Endothelial cell (in vitro differentiated cells): ENCODE measurements at regions not wholly inside any gene's neighbourhood (a gene's known extent, or its start where the extent isn't known, plus 50 kb on each side); places are given as distances from the start of the nearest gene placed in this dataset.
"Not testable (repeated sequence)": the region's sequence is repeated elsewhere in the genome, so short reads cannot be mapped to it uniquely, and the experiment has no call there.

Source experiments
- DNase-seq: peaks from one replicate; pipeline ENCODE4 v3.0.0; 2021; ENCODE audit warnings: low spot score
- H3K27ac Mint-ChIP-seq: one replicate; pipeline ENCODE4 v1.8.0; 2021; ENCODE audit warnings: mixed read lengths, inconsistent platforms; ENCODE audit not compliant: unreplicated experiment
- H3K27me3 Mint-ChIP-seq: one replicate; pipeline ENCODE4 v1.8.0; 2021; ENCODE audit warnings: mild to moderate bottlenecking, moderate library complexity, mixed read lengths, inconsistent platforms; ENCODE audit not compliant: unreplicated experiment
- H3K36me3 Mint-ChIP-seq: one replicate; pipeline ENCODE4 v1.8.0; 2021; ENCODE audit warnings: mild to moderate bottlenecking, low read depth, mixed read lengths, inconsistent platforms; ENCODE audit not compliant: unreplicated experiment
- H3K4me1 Mint-ChIP-seq: one replicate; pipeline ENCODE4 v1.8.0; 2021; ENCODE audit warnings: mild to moderate bottlenecking, mixed read lengths, inconsistent platforms; ENCODE audit not compliant: unreplicated experiment
- H3K4me3 Mint-ChIP-seq: one replicate; pipeline ENCODE4 v1.8.0; 2021; ENCODE audit warnings: mild to moderate bottlenecking, mixed read lengths, inconsistent platforms; ENCODE audit not compliant: unreplicated experiment
- H3K9me3 Mint-ChIP-seq: one replicate; pipeline ENCODE4 v1.8.0; 2021; ENCODE audit warnings: mixed read lengths, inconsistent platforms; ENCODE audit not compliant: unreplicated experiment
- CTCF ChIP-seq: fragments of 200-600 bp; sonication (generic); IDR thresholded peaks from one replicate; pipeline ENCODE4 v1.5.0; 2021; ENCODE audit warnings: antibody characterized with exemption; ENCODE audit not compliant: unreplicated experiment

- not testable (repeated sequence) for H3K4me1 Mint-ChIP-seq, H3K27me3 Mint-ChIP-seq, DNase-seq, H3K9me3 Mint-ChIP-seq, H3K27ac Mint-ChIP-seq, H3K4me3 Mint-ChIP-seq
- peaks cover 40% of the 10 kb centered on the region for H3K36me3 Mint-ChIP-seq
Observed at GRCh38 chr6:104676679-104677078, 183.0 kb downstream of the HACE1 start.

GRCh38 chr6:104675161-104675560 is 184.6 kb downstream of the HACE1 start:
- H3K27ac Mint-ChIP-seq, H3K27me3 Mint-ChIP-seq, DNase-seq, H3K4me1 Mint-ChIP-seq, H3K9me3 Mint-ChIP-seq, H3K4me3 Mint-ChIP-seq: not testable (repeated sequence)
- peaks cover 40% of the 10 kb centered on the region for H3K36me3 Mint-ChIP-seq

- not testable (repeated sequence) for H3K9me3 Mint-ChIP-seq, DNase-seq, H3K4me3 Mint-ChIP-seq, H3K27me3 Mint-ChIP-seq, H3K4me1 Mint-ChIP-seq, H3K27ac Mint-ChIP-seq
- peaks cover 31% of the 10 kb centered on the region for H3K36me3 Mint-ChIP-seq
Observed at GRCh38 chr6:104673078-104673477, 186.6 kb downstream of the HACE1 start.

- H3K27me3 Mint-ChIP-seq, H3K4me3 Mint-ChIP-seq, H3K4me1 Mint-ChIP-seq, H3K9me3 Mint-ChIP-seq, DNase-seq, H3K27ac Mint-ChIP-seq: not testable (repeated sequence)
- H3K36me3 Mint-ChIP-seq = peaks cover 31% of the 10 kb centered on the region
Observed at GRCh38 chr6:104671591-104671891, 188.2 kb downstream of the HACE1 start.

GRCh38 chr6:104670834-104671590 is 188.7 kb downstream of the HACE1 start:
- H3K9me3 Mint-ChIP-seq, DNase-seq, H3K27me3 Mint-ChIP-seq, H3K4me3 Mint-ChIP-seq, H3K27ac Mint-ChIP-seq, H3K4me1 Mint-ChIP-seq: not testable (repeated sequence)
- peaks cover 26% of the 10 kb centered on the region for H3K36me3 Mint-ChIP-seq

- no peaks in the 10 kb centered on the region for H3K4me1 Mint-ChIP-seq
- H3K27me3 Mint-ChIP-seq = peaks cover 3% of the 10 kb centered on the region
- H3K27ac Mint-ChIP-seq = no peak overlapping the region
- no peak for DNase-seq
- H3K9me3 Mint-ChIP-seq = no peaks in the 10 kb centered on the region
- TF ChIP-seq CTCF = no peak
- H3K36me3 Mint-ChIP-seq = peaks cover 22% of the 10 kb centered on the region
- H3K4me3 Mint-ChIP-seq = no peak overlapping the region
Observed at GRCh38 chr6:104669483-104669882, 190.2 kb downstream of the HACE1 start.

DNA sequence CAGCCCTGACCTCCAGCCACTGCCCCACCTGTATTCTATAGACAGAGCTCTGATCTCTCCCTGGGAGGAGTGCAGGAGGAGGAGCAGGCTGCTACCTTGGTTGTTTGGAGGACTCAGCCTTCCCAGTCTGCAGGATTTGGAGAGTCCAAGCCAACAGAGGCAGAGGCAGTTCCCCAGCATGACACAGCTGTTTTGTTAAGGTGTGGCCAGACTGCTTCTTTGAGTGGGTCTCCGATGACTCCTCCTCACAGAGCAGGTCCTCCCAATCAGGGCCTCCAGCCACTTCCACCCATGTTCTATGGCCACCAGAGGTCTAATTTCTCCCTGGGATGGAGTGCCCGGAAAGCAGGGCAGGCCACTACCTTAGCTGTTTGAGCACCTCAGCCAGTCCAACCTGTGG is 203.5 kb downstream of the HACE1 start:
- Mint-ChIP-seq H3K9me3 (no peaks in the 10 kb centered on the region), H3K4me1 (no peaks in the 10 kb centered on the region), H3K36me3 (peaks cover 10% of the 10 kb centered on the region), H3K4me3 (no peak overlapping the region), H3K27me3 (no peaks in the 10 kb centered on the region), H3K27ac (no peak overlapping the region)
- no peak for TF ChIP-seq CTCF
- DNase-seq = no peak
